ENCODE measurements at regions not wholly inside any gene's neighbourhood (a gene's known extent, or its start where the extent isn't known, plus 50 kb on each side); places are given as distances from the start of the nearest gene placed in this dataset.
A peak's percentile ranks its signal among the peaks of the same experiment; 100 is the strongest.

DNA sequence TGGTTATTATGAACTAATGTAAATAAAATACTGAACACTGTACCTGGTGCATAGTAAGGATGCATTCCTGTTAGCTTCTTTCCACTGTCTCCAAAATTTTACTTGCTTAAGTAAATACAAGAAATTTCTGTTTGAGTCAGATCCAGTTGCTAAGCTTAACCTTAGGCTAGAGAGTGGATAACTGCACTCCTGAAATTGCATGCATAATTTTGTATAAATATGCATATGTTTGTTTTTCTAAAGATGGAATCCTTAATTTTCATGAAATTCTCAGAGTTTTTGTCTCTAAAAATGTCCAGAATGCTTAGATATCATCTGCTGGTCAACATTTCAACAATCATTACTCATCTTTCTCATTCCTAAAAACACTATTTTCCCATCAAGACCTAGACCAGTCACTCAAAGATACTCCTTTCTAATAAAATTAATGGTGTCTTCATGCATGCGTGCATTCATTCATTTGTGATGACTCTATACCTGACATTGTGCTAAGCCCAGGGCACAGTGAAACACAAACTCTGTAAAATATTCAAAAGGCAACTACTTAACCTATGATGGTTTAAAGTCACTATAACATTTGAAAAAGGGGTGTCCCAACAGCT is 284.8 kb downstream of the SEC61B start:
- DNase-seq (ENCODE audit: low read depth): no peak
- TF ChIP-seq, protein P1, sequence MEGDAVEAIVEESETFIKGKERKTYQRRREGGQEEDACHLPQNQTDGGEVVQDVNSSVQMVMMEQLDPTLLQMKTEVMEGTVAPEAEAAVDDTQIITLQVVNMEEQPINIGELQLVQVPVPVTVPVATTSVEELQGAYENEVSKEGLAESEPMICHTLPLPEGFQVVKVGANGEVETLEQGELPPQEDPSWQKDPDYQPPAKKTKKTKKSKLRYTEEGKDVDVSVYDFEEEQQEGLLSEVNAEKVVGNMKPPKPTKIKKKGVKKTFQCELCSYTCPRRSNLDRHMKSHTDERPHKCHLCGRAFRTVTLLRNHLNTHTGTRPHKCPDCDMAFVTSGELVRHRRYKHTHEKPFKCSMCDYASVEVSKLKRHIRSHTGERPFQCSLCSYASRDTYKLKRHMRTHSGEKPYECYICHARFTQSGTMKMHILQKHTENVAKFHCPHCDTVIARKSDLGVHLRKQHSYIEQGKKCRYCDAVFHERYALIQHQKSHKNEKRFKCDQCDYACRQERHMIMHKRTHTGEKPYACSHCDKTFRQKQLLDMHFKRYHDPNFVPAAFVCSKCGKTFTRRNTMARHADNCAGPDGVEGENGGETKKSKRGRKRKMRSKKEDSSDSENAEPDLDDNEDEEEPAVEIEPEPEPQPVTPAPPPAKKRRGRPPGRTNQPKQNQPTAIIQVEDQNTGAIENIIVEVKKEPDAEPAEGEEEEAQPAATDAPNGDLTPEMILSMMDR (conservative IDR thresholded peaks at IDR 0.05; ENCODE audit: low read depth, low read length): no peak

GRCh38 chr9:99509065-99509745 is 287.1 kb downstream of the SEC61B start:
- TF ChIP-seq, protein P1 (conservative IDR thresholded peaks at IDR 0.05; ENCODE audit: low read depth, low read length): no peak
- no peak for DNase-seq (ENCODE audit: low read depth)
- H3K4me3 ChIP-seq (ENCODE audit: low read length): no peak overlapping the region

More for the DNA sequence above, 284.8 kb downstream of the SEC61B start:
- no peak overlapping the region for H3K4me3 ChIP-seq (ENCODE audit: low read length)

- no peak for DNase-seq (ENCODE audit: low read depth)
- TF ChIP-seq, protein P1 (conservative IDR thresholded peaks at IDR 0.05; ENCODE audit: low read depth, low read length): no peak
- H3K4me3 ChIP-seq (ENCODE audit: low read length): no peak overlapping the region
These were observed 287.9 kb downstream of the SEC61B start for GRCh38 chr9:99509900-99510535.

GRCh38 chr9:99511723-99512122 is 289.6 kb downstream of the SEC61B start:
- H3K4me3 ChIP-seq (ENCODE audit: low read length): no peak overlapping the region
- TF ChIP-seq, protein P1 (conservative IDR thresholded peaks at IDR 0.05; ENCODE audit: low read depth, low read length): peak; percentile 12
- DNase-seq (ENCODE audit: low read depth): no peak

DNA sequence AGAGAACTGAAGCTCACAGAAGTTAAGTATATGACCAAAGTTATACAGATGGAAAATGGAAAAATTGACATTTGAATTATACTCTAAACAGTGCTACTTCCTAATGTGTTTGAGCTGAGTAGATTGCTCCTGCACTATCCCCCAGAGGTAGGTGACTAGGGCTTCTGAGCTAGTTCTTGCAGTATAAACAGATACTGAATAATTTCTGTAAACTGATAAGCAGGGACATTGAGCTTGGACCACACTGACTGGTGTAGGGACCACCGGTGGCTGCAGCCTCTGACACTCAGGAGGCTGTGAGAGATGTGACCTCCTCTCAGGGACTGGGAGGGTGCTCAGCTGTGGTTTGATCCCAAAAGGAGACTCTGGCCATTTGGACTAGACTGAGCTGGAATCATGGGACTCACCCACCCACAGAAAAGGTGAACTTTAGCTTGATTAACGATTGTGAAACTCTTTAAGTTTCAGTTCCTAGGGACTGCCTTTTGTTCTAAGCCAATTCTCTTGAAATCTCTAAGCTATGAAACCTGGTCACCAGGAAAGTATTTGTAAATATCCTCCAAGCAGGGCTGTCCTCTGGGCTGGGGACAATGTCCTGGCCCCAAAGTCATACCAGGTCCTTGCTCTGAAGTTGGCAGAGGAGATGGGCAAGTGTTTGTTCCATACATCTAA is 291.5 kb downstream of the SEC61B start:
- H3K4me3 ChIP-seq (ENCODE audit: low read length): no peak overlapping the region
- TF ChIP-seq, protein P1 (conservative IDR thresholded peaks at IDR 0.05; ENCODE audit: low read depth, low read length): no peak
- no peak for DNase-seq (ENCODE audit: low read depth)

GRCh38 chr9:99515093-99515492 is 293.0 kb downstream of the SEC61B start:
- no peak overlapping the region for H3K4me3 ChIP-seq (ENCODE audit: low read length)
- TF ChIP-seq, protein P1 (conservative IDR thresholded peaks at IDR 0.05; ENCODE audit: low read depth, low read length): no peak
- no peak for DNase-seq (ENCODE audit: low read depth)
